Astrocyte (in vitro differentiated cells and primary cell): ENCODE measurements at regions not wholly inside any gene's neighbourhood (a gene's known extent, or its start where the extent isn't known, plus 50 kb on each side); places are given as distances from the start of the nearest gene placed in this dataset.

ENCODE experiments used
- EZH2 ChIP-seq: IDR thresholded peaks from 2 replicates; pipeline ENCODE4 v1.6.1; 2012; ENCODE audit warnings: mild to moderate bottlenecking, low read length, inconsistent platforms; ENCODE audit not compliant: insufficient read depth
- TF ChIP-seq, protein P1 (sequence below): IDR thresholded peaks from 2 replicates; pipeline ENCODE4 v1.5.1; 2011; ENCODE audit warnings: low read depth, mild to moderate bottlenecking, inconsistent platforms, low read length, moderate library complexity; ENCODE audit not compliant: insufficient read depth

DNA sequence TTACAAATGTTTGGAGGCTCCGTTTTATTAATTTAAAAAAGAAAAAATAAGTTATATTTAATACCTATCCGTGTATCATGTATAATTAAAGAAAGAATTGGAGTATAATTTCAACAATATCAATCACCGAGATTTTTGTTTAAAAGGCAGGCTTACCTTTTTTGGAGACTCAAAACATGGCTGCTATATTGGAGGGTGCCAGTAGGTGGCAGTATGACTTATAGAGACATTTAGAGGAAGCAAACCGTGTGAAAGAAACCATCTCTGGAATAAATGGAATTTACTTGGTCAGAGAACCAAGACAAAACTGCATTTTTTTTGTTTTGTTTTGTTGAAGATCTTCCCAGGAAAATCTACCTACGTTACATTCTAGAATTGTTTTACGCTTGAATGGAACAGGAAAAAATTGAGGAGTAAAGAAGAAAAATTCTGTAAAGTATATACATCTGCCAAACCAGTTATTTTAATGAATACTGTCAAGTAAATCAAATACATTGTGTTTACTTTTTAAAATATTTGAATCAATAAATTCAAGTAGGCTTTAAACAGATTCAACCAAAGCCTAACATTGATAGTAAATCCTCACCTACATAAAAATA is 802.6 kb upstream of the ALCAM start:
- TF ChIP-seq, protein P1, sequence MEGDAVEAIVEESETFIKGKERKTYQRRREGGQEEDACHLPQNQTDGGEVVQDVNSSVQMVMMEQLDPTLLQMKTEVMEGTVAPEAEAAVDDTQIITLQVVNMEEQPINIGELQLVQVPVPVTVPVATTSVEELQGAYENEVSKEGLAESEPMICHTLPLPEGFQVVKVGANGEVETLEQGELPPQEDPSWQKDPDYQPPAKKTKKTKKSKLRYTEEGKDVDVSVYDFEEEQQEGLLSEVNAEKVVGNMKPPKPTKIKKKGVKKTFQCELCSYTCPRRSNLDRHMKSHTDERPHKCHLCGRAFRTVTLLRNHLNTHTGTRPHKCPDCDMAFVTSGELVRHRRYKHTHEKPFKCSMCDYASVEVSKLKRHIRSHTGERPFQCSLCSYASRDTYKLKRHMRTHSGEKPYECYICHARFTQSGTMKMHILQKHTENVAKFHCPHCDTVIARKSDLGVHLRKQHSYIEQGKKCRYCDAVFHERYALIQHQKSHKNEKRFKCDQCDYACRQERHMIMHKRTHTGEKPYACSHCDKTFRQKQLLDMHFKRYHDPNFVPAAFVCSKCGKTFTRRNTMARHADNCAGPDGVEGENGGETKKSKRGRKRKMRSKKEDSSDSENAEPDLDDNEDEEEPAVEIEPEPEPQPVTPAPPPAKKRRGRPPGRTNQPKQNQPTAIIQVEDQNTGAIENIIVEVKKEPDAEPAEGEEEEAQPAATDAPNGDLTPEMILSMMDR = peak; percentile 63
- TF ChIP-seq EZH2 = no peak
